T-helper 2 cell (primary cell): ENCODE measurements at regions not wholly inside any gene's neighbourhood (a gene's known extent, or its start where the extent isn't known, plus 50 kb on each side); places are given as distances from the start of the nearest gene placed in this dataset.
A peak's percentile ranks its signal among the peaks of the same experiment; 100 is the strongest.
"Not testable (repeated sequence)": the region's sequence is repeated elsewhere in the genome, so short reads cannot be mapped to it uniquely, and the experiment has no call there.

Source experiments
- DNase-seq, 5 experiments: peaks; one replicate each; pipeline versions ENCODE4 v3.0.0 to v3.0.0-alpha.2; 2012 to 2022

DNA sequence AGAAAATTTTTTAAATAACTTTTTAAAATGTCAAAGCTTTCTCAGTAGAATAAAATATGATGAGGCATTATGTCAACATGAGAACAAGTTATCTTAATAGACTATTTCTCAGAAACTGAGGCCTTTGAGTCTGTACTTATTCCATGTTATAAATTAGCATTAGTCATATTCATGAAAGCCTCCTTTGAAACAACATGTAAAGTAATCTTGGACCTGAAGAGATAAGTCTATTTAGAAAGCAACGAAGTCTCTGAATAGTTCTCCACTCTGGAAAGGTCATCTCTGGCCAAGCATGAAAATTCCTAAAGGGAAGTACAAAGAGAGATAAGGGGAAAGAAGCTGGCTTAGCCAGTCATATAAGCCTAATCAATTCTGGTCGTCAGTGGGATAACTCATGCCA is 150.8 kb downstream of the CYB561 start:
- no peak for DNase-seq

DNA sequence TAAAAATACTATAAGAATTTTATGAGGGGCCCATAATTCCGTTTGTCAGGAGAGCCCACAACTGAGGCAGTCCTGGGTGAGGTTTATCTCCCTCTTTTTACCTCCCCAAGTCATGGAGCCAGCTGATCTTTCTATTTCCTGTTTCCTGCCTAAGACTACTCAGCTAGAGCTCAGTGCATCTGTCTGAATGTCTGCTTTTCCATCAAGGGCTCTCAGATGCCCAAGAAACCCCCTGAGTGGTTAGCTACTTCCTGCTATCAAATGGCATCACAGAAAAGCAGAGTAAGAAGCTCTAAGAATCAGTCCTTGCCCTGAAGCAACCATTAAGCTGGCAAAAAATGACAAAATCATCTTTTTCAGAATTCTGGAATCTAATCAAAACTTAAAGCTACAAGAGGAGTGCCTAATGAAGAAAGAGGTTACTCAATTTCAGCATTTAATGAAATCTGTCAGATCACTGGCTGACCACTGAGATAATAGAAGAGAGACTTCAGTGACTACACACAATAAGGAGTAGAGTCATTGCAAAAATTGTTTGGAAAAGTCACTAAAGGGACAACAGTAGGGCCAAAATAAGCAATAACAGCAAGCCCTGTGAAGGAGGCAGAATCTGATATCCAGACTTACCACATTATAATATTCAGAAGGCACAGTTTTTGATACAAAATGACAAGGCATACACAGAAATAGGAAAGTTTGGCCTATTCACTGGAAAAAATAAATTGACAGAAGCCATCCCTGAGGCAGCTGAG is 150.1 kb downstream of the CYB561 start:
- peak in 1 of 5 experiments; percentile 11 for DNase-seq

DNA sequence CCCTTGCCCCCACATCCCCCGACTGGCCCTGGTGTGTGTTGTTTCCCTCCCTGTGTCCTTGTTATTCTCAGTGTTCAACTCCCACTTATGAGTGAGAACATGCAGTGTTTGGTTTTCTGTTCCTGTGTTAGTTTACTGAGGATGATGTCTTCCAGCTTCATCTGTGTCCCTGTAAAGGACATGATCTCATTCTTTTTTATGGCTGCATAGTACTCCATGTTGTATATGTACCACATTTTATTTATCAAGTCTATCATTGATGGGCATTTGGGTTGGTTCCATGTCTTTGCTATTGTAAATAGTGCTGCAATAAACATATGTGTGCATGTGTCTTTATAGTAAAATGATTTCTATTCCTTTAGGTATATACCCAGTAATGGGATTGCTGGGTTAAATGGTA is 147.2 kb downstream of the CYB561 start:
- not testable (repeated sequence) for DNase-seq

DNA sequence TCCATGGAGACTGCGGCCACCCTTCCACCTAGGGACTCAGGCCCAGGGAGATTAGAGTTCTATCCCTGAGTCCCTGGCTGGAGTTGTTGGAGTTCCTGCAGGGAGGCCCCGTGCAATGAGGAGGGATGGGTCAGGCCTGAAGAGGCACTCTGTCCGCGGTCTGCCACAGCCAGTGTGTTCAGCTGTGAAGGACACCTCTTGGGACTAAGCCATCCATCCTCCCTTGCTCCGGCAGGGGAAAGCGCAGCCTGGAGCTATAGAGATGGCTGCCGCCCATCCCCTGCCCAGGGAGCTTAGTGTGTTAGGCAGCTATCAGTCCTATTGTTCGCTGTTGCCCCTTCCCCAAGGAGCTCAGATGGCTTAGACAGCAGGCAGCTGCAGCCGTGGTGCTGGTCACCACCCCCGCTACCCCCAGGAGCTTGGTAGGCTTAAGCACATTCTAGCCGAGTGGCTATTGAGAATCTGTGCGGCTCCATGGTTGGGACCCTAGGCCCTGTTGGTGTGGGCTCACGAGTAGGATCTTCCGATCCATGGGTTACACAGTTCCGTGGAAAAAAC is 141.3 kb downstream of the CYB561 start:
- DNase-seq: no peak

DNA sequence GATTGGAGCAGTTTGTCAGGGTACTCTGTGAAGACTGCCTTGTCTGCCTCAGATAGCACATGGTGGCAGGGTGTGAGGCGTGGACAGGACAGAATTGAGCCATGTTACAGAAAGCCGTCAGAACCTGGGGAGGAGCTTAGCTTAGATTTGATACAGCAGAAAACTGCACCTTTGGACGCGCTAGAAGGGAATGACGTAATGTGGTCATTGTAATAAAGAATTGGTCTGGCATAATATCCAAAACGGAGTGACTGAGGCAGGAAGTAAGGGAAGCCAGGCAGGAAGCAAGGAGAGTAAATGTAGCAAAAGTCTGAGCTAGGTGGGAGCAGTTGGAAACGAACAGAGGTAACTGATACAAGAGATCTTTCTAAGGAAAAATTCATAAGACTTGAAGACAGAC is 140.2 kb downstream of the CYB561 start:
- no peak for DNase-seq

DNA sequence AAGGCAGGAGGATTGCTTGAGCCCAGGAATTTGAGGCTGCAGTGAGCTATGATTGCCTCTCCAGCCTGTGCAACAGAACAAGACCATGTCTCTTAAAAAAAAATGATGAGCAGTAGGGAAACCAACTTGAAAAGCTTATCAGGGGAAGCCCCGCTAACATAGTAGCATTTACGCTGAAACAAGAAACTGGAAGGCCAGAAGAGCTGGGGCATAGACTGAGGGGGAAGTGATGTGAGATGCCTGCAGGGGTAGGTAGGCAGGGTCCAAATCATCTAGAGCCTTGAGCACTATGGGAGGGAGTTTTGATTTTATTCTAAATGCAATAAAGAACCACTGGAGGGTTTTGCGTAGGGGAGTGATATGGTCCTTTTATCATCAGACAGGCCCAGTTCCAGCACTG is 139.3 kb downstream of the CYB561 start:
- DNase-seq: no peak

DNA sequence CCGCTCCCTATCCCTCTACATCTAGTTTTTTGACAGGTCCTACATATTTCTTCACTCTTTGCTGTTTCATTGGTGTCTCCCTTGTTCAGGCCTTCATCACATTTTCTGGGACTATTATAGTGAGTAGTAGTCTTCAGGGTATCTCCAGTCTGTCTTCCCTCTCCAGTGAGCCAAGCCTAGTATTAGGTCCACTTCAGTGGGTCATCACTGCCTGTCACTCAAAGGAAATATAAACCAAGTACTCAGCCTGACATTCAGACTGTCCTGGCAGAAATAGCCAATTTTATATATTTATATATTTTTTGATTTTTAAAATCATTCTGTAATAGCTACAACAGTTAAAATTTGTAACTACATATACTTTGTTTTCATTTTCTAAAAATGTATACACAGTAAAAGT is 137.8 kb downstream of the CYB561 start:
- no peak for DNase-seq

DNA sequence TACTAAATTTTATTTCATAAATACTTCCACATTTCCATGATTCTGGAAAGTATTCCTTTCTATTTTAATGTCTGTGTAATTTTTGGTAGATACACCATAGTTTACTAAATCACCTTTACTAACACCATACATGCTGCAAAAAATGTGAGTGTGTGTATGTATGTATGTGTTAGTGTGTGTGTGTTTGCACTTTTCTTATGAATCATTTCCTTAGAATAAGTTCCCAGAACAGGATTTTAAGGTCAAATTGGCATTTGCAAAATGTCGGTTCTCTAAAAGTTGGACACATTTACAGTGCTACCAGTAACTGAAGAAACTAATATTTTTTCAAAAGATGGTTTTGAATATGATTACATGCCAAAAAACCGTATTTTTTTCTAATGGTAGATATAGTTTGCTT is 137.1 kb downstream of the CYB561 start:
- DNase-seq: peak in 1 of 5 experiments; percentile 31

DNA sequence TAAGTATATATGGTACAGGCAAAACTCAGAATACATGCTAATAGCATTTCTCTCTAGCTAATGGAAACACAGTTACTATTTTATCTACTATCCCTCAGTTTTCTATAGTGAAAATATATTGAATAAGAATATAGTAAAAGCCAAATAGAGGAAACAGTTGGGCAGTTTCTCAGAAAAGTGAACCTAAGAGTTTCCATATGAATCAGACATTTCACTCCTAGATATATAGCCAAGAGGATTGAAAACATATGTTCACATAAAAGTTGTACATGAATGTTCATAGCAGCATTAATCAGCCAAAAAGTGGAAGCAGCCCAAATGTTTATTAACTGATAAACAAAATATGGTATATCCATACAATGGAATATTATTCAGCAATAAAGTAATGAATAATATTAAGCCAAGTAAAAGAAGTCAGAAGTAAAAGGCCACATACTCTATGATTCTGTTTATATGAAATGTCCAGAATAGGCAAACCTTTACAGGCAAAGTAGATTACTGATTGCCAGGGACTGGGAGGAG is 134.6 kb downstream of the CYB561 start:
- no peak for DNase-seq

DNA sequence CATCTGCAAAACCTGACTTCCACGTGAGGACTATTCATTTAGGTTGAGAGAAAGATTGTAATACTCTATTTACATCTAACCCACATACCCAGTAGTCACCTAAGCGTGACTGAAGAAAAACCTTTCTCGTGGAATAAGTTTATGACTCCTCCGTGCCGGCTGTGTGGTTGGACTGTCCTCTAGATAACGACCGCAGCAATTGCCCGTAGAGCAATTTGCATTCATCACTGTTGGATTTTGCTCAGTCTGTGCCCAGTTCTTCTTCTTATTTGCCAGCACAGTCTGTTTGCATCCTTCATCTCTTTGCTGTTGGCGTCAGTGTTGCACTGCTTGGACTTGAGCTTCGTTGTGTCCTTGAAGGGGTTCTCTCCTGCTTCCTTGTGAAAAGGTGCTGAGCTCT is 131.3 kb downstream of the CYB561 start:
- DNase-seq: no peak

DNA sequence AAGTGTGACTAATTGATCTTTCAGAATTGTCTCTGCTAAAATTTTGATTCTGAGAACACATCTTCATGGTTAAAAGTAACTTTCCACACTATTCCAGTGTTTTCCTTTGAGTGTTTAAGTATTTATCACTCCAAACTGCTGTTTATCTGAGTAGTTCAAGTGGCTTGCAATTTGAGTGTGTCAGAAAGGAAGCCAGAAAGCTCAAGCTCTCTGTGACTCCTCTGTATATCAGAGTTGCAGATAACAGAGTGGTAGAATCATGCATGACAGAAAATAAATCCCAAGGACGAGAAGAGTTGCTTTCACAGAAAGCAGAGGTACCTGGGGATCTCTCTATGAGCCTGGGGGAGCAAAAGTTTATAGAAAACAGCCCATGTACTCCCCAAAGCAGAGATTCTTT is 130.0 kb downstream of the CYB561 start:
- no peak for DNase-seq

DNA sequence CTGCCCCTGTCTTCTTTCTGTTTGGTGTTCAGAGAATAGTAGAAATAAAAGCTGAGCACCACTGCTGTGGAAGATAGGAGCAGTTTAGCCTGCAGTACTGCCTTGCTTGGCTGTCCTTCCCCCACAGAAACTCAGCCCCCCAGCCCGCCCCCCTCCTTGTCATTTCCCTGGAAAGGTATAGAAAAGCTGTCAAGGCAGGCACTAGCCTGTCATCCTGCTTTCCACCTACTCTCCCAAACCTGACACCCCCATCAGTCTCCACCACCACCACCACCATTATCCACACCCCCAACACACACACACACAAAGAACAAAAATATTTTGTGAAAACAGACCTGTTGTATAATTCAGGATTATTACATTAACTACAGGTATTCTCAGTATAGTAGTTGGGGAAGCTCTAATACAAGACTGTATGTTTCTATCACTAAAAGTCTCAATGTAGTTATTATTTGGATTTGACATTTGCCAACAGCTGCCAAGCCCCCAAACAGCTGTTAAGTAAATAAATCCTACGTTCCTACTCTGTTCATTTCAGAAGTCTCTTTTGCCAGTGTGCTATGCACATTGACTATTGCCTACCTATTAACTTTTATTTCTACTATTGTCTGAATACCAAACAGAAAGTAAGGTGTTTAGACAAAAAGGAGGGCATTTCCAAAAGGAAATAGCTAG is 128.8 kb downstream of the CYB561 start:
- DNase-seq: no peak

DNA sequence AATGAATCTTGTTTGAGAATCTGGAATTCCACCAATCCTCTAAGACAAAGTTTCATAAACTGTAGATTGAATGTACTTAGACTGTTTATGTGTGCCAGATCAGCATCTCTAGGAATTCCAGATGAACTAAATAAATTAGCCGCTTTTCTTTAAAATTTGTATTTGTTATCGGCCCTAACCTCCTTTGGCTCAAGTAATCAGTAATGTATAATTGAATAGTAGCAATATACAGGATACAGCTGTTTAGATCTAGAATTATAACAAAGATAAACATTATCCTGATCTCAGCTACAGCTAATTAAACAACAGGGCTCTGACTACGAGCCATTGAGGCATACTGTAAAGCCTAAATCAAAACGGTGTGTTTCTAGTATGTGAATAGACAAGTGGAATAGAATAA is 120.3 kb downstream of the CYB561 start:
- no peak for DNase-seq

DNA sequence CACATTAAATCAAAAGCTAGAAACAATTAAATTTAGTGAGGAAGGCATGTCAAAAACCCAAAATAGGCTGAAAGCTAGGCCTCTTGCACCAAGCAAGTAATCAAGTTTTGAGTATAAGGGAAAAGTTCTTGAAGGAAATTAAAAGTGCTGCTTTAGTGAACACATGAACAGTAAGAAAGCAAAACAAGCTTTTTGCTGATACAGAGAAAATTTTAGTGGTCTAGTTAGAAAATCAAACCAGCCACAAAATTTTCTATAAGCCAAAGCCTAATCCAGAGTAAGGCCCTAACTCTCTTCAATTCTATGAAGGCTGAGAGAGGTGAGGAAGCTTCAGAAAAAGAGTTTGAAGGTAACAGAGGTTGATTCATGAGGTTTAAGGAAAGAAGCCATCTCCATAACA is 116.2 kb downstream of the CYB561 start:
- DNase-seq: no peak

DNA sequence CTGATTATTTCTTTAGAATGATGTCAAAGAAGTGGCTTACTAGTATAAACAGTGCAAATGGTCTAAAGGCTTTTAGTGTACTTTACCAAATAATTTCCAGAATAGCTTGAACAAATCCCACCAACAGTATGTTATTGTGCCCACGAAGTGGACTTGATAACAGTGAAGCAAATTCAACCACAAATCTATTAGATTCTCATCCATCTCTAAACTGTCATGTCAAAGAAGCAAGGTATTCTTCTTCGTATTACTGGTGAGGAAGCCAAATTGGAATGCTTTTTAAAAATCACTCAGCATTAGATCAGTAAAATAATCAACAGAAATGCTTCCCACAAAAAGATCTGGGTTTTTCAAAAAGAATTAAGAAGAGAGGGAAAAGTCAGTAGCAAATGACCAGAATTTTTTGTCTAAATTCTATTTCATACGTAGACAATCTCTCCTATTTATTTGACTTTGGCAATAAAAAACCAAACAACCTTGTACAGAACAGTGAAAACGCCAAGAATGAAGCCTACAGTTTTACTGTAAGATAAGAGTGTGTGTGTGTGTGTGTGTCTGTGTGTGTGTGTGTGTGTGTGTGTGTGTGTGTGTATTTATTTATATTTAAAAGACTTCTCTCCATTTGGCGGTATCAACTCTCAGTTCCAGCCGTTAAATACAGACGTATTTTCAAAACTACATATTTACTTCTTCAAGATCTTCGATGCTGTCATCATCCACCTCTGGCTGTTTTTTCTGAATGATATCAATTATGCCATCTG is 114.6 kb downstream of the CYB561 start:
- DNase-seq: no peak

DNA sequence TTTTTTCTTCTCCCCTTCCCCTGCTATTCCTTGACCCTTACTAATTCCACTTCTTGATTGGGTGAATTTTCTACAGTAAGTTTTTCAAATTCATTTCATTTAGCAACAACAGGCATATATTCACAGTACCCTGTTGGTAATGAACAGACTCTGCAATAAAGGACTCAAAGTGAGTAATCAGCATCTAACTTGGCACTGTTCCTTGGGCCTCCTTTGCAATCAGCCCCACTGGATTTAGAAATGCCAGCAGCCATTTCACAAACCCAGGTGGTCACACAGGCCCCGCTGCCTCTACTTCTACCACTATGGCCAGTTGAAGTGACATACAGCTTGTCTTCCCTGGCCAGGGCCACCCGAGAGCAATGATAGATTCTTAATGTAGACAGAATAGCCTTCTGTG is 113.8 kb downstream of the CYB561 start:
- DNase-seq: no peak

DNA sequence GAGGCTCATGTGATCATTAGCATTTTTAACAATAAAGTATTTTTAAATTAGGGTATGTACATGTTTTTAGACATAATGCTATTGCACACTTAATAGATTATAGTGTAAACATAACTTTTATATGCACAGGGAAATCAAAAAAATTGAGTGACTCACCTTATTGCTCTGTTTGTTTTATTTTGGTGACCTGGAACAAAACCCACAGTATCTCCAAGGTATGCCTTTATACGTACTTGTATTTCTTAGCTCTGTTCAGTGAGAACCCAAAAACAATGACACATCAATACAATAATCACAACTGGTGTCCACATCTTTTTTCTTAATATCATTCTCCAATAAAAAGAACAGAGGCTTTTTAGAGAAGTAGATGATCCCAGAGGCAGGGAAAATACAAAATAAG is 112.2 kb downstream of the CYB561 start:
- no peak for DNase-seq

DNA sequence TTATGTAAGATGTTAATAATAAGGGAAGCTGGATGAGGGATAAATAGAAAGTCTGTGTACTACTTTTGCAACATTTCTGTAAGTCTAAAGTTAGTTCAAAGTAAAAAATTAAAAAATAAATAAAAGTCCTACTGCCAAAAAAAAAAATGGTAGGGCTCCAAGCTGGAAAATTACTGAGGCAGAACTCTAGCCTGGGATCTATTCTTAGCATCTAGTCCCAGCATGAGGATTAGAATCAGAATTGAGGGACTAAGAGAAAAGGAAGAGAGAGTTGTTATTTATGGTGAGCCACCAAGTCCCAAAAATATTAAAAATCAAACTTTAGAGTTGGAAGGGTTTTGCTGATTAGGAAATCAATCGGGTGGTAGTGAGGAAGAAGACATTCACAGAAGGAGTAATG is 110.3 kb downstream of the CYB561 start:
- no peak for DNase-seq

DNA sequence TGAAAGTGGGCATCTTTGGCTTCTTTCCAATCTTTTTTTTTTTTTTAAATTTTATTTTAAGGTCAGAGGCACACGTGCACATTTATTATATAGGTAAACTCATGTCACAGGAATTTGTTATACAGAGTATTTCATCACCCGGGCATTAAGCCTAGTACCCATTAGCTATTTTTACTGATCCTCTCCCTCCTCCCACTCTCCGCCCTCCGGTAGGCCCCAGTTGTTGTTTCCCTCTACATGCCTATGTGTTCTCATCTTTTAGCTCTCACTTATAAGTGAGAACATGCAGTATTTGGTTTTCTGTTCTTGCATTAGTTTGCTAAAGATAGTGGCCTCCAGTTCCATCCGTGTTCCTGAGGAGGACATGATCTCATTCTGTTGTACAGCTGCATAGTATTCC is 108.5 kb downstream of the CYB561 start:
- no peak for DNase-seq

DNA sequence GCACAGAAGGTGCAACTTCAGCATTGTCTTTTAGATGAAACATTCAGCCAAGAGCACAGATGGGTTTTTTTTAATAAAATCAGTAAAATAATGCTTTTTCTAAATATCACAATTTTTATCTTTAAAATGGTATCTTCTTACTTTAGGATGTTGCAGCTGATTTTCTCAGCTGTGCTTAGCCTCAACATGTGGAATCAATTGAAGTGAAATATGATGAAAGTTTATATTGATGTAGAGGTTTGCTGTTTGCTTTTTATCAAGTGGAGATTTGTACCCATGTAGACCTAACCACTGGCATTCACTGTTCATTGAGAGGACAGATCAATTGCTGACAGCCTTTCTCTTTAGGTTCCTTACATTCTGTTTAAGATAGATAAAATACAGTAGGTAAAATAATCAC is 107.8 kb downstream of the CYB561 start:
- DNase-seq: no peak

DNA sequence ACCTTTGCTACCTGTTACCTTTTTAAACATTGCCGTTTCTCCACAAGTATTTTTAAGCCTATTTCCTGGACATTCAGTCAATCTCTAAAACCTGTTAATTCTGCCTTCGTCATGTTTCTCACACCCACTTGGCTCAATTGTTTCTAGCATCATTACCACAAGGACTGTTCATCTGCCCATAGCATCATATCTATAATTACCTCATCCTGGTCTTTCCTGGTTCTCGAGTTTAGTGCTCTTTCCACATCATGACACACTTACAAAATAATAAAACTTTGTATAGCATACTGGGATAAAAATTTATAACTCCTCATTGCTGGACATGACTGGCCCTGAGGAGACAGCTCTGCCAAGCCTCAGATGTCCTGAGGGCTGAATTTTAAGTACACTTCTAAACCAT is 104.8 kb downstream of the CYB561 start:
- no peak for DNase-seq

DNA sequence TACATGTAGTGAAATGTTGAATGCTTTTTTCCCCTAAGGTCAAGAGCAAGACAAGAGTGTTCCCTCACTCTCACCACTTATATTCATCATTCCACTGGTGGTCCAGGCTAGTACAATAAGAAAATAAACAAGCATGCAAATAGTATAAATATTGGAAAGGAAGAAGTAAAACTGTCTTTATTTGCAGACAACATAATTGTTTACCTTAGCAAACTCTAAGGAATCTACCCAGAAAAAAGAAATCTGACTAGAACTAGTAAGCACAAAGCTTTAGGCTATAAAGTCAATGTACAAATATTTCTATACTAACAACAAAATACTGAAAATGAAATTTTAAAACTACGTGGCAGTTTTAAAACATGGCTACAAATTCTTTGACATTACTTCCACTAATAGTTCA is 101.7 kb downstream of the CYB561 start:
- no peak for DNase-seq

DNA sequence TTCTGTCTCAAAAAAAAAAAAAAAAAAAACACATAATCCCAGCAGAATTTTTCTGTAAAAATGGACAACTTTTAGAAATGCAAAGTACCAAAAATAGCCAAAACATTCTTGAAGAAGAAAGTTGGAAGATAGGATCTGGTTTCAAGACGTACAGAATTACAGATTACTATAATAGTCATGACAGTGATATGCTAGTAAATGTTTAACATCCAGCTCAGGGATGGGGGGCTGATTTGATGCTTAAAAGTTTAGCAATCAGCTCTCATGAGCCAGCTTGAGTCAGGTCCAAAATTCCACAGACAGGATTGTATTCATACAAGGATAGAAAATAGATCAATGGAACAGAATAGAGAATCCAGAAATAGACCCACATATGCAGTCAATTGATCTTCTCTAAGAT is 100.5 kb downstream of the CYB561 start:
- DNase-seq: no peak
